Thyroid gland (tissue), 4 donors: ENCODE measurements at regions not wholly inside any gene's neighbourhood (a gene's known extent, or its start where the extent isn't known, plus 50 kb on each side); places are given as distances from the start of the nearest gene placed in this dataset.

Experiments
- CTCF ChIP-seq, 6 experiments: fragments of 200-600 bp in 3 of 6; fragments of 450-650 bp in 3 of 6; sonication (generic) in 3 of 6; IDR thresholded peaks; one replicate each; pipeline ENCODE4 v1.5.1; 2016 to 2019; ENCODE audit warnings: antibody characterized with exemption in 6 of 6, mild to moderate bottlenecking in 2 of 6, inconsistent platforms in 1 of 6, moderate library complexity in 1 of 6
- POLR2A ChIP-seq, 2 donors: fragments of 450-650 bp; IDR thresholded peaks; one replicate each; pipeline ENCODE4 v1.6.1; 2017; ENCODE audit warnings: antibody characterized with exemption in 2 of 2, mild to moderate bottlenecking in 2 of 2, moderate library complexity in 1 of 2

- TF ChIP-seq POLR2A (IDR thresholded peaks at IDR 0.05) (no peak), CTCF (IDR thresholded peaks at IDR 0.05) (no peak)
These were observed 170.1 kb downstream of the ADRA2A start for GRCh38 chr10:111246814-111247452.
